CD14-positive monocyte (primary cell): ENCODE measurements at regions not wholly inside any gene's neighbourhood (a gene's known extent, or its start where the extent isn't known, plus 50 kb on each side); places are given as distances from the start of the nearest gene placed in this dataset.

Experiments
- DNase-seq, 3 donors: peaks; one replicate each; pipeline ENCODE4 v3.0.0-alpha.2; 2011 to 2022
- H2AFZ ChIP-seq: 2 replicates; pipeline ENCODE4 v1.6.0; 2012; ENCODE audit warnings: mild to moderate bottlenecking, low read depth, low read length, inconsistent platforms; ENCODE audit not compliant: insufficient read depth, poor library complexity, severe bottlenecking
- H3K27ac ChIP-seq, 2 donors: 1 replicate in 1 of 2; 2 replicates in 1 of 2; pipeline ENCODE4 v1.5.1; 2012 to 2013; ENCODE audit warnings: low read length in 2 of 2, control low read depth in 1 of 2, inconsistent platforms in 1 of 2, low read depth in 1 of 2, mild to moderate bottlenecking in 1 of 2
- H3K27me3 ChIP-seq, 2 donors: one replicate each; pipeline versions ENCODE4 v1.6.0 to v1.6.1; 2011 to 2013; ENCODE audit warnings: low read length in 2 of 2; ENCODE audit not compliant: control insufficient read depth in 2 of 2, insufficient read depth in 2 of 2
- H3K36me3 ChIP-seq, 2 donors: replicated peaks in 1 of 2; 1 replicate in 1 of 2; 2 replicates in 1 of 2; pipeline versions ENCODE4 v1.5.1 to v1.6.1; 2012 to 2013; ENCODE audit warnings: low read length in 2 of 2, control low read depth in 1 of 2, inconsistent platforms in 1 of 2, mild to moderate bottlenecking in 1 of 2; ENCODE audit not compliant: insufficient read depth in 2 of 2, control insufficient read depth in 1 of 2
- H3K4me1 ChIP-seq, 2 donors: 1 replicate in 1 of 2; 2 replicates in 1 of 2; pipeline versions ENCODE4 v1.5.1 to v1.6.1; 2012 to 2013; ENCODE audit warnings: low read length in 2 of 2, control low read depth in 1 of 2, inconsistent platforms in 1 of 2, mild to moderate bottlenecking in 1 of 2, moderate library complexity in 1 of 2; ENCODE audit not compliant: insufficient read depth in 2 of 2, control insufficient read depth in 1 of 2
- H3K4me2 ChIP-seq: replicated peaks from 2 replicates; pipeline ENCODE3; 2012; ENCODE audit warnings: low read length, moderate library complexity, mild to moderate bottlenecking; ENCODE audit not compliant: poor library complexity, severe bottlenecking; ENCODE audit errors: extremely low read depth
- H3K4me3 ChIP-seq, 3 experiments: fragments of 200-600 bp in 1 of 3; sonication (generic) in 1 of 3; replicated peaks in 1 of 3; 1 replicate in 2 of 3; 2 replicates in 1 of 3; pipeline ENCODE4 v1.5.1; 2011 to 2013; ENCODE audit warnings: low read length in 3 of 3, mild to moderate bottlenecking in 3 of 3, control low read depth in 2 of 3, low read depth in 2 of 3, inconsistent platforms in 1 of 3, moderate library complexity in 1 of 3
- H3K79me2 ChIP-seq: 2 replicates; pipeline ENCODE4 v1.6.0; 2012; ENCODE audit warnings: mild to moderate bottlenecking, control low read depth, inconsistent platforms, low read length, moderate library complexity; ENCODE audit not compliant: insufficient read depth
- H3K9ac ChIP-seq: 2 replicates; pipeline ENCODE4 v1.6.0; 2017; ENCODE audit warnings: low read length, mild to moderate bottlenecking; ENCODE audit not compliant: insufficient read depth, poor library complexity, severe bottlenecking
- H3K9me3 ChIP-seq, 2 donors: replicated peaks in 1 of 2; 1 replicate in 1 of 2; 2 replicates in 1 of 2; pipeline versions ENCODE4 v1.5.1 to v1.6.1; 2012 to 2013; ENCODE audit warnings: low read length in 2 of 2, control low read depth in 1 of 2; ENCODE audit not compliant: control insufficient read depth in 1 of 2, insufficient read depth in 1 of 2
- H4K20me1 ChIP-seq: 2 replicates; pipeline ENCODE4 v1.6.0; 2012; ENCODE audit warnings: mild to moderate bottlenecking, low read length, control low read depth, moderate library complexity; ENCODE audit not compliant: insufficient read depth
- H3K27ac Mint-ChIP-seq, 7 donors: one replicate each; pipeline ENCODE4 v1.8.0; 2020; ENCODE audit warnings: mild to moderate bottlenecking in 7 of 7, mixed read lengths in 7 of 7, moderate library complexity in 6 of 7, inconsistent platforms in 2 of 7
- H3K27me3 Mint-ChIP-seq, 3 donors: one replicate each; pipeline ENCODE4 v1.8.0; 2021 to 2022; ENCODE audit warnings: low read depth in 3 of 3, mild to moderate bottlenecking in 3 of 3, mixed read lengths in 3 of 3, moderate library complexity in 3 of 3, inconsistent platforms in 1 of 3
- H3K36me3 Mint-ChIP-seq, 2 donors: one replicate each; pipeline ENCODE4 v1.8.0; 2020; ENCODE audit warnings: mixed read lengths in 2 of 2, inconsistent platforms in 1 of 2, mild to moderate bottlenecking in 1 of 2
- H3K4me1 Mint-ChIP-seq: one replicate; pipeline ENCODE4 v1.8.0; 2020; ENCODE audit warnings: mild to moderate bottlenecking, mixed read lengths
- H3K4me3 Mint-ChIP-seq, 2 donors: one replicate each; pipeline ENCODE4 v1.8.0; 2020; ENCODE audit warnings: mild to moderate bottlenecking in 2 of 2, mixed read lengths in 2 of 2, moderate library complexity in 1 of 2
- H3K9me3 Mint-ChIP-seq, 7 donors: one replicate each; pipeline ENCODE4 v1.8.0; 2020 to 2022; ENCODE audit warnings: mixed read lengths in 7 of 7, mild to moderate bottlenecking in 6 of 7, moderate library complexity in 6 of 7, inconsistent platforms in 2 of 7
- CTCF ChIP-seq: fragments of 200-600 bp; IDR thresholded peaks from one replicate; pipeline ENCODE4 v1.8.0; 2022; ENCODE audit warnings: antibody characterized with exemption, mild to moderate bottlenecking
- WGBS: methylation state at CpG from one replicate; pipeline ENCODE4 v1.1.5; 2013; ENCODE audit warnings: missing lambda C conversion rate; ENCODE audit not compliant: insufficient coverage; 5-methylcytosine and 5-hydroxymethylcytosine counted together
- intact Hi-C, 2 donors: fragments of 100-400 bp; cut with micrococcal nuclease; formaldehyde crosslinking; loops; one replicate each; pipeline versions ENCODE4 v1.15.0 to v1.15.1; 2023

GRCh38 chr5:74465724-74466123 lies 174.8 kb downstream of the ENC1 start:
- no peak overlapping the region for H3K9ac ChIP-seq
- no peaks in the 10 kb centered on the region for H3K79me2 ChIP-seq
- H3K27ac ChIP-seq: no peak overlapping the region
- no peaks in the 10 kb centered on the region for H4K20me1 ChIP-seq
- Mint-ChIP-seq H3K27me3 (peaks cover 0 to 1% (median 0%) of the 10 kb centered on the region in 3 donors), H3K36me3 (no peaks in the 10 kb centered on the region), H3K4me3 (no peak overlapping the region), H3K27ac (peak overlapping the region in 1 of 7 donors; percentile 11), H3K9me3 (no peaks in the 10 kb centered on the region), H3K4me1 (no peaks in the 10 kb centered on the region)
- H3K36me3 ChIP-seq: no peaks in the 10 kb centered on the region
- 86% methylated on average over 2 of the region's 2 CpGs for WGBS
- no peak for TF ChIP-seq CTCF
- no peaks in the 10 kb centered on the region for H3K27me3 ChIP-seq
- H3K9me3 ChIP-seq: no peaks in the 10 kb centered on the region
- H2AFZ ChIP-seq: no peak overlapping the region
- no peak overlapping the region for H3K4me2 ChIP-seq
- no peak overlapping the region for H3K4me3 ChIP-seq
- no peak for DNase-seq
- H3K4me1 ChIP-seq: no peaks in the 10 kb centered on the region
- intact Hi-C loops: no loop called here

DNA sequence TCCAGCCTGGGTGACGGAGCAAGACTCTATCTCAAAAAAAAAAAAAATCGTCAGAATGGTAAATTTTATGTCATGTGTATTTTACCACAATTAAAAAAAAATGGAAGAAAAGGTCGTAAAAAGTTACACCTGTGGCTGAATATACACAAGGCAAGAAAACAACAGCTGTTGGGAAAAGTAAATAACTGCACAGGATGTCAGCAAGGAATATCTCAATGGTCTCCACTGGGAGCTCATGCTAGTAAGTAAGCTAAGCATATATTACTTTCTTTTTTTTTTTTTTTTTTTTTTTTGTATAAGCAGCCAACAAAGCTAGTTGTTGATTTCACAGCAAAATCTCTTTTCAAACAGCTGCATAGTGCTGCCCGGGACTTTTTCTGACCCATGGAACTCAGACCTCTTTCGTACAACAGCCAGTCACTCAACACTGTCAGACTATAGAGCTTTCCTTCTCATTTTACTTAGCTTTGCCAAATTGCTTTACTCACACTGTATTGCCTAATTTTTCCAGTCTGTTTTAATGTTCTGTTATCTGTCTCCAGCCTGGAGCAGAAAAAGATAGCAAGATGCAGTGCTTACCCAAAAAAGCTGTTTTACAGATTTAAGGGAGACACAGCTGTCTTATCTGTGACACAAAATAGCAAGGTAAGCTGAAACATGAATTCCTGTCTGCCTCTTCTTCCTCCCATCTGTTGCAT lies 175.9 kb downstream of the ENC1 start:
- Histone ChIP-seq H3K4me1 (no peaks in the 10 kb centered on the region), H3K27ac (no peak overlapping the region), H3K9me3 (no peaks in the 10 kb centered on the region), H3K4me3 (no peak overlapping the region), H3K4me2 (no peak overlapping the region), H3K27me3 (no peaks in the 10 kb centered on the region), H2AFZ (no peak overlapping the region), H3K79me2 (no peaks in the 10 kb centered on the region), H3K9ac (no peak overlapping the region), H4K20me1 (no peaks in the 10 kb centered on the region), H3K36me3 (no peaks in the 10 kb centered on the region)
- Mint-ChIP-seq H3K27me3 (peaks cover 0 to 1% (median 0%) of the 10 kb centered on the region in 3 donors), H3K9me3 (no peaks in the 10 kb centered on the region), H3K4me3 (no peak overlapping the region), H3K27ac (no peak overlapping the region), H3K4me1 (no peaks in the 10 kb centered on the region), H3K36me3 (no peaks in the 10 kb centered on the region)
- no peak for DNase-seq
- TF ChIP-seq CTCF: no peak
- intact Hi-C loops: no loop called here
- 100% methylated on average over 3 of the region's 5 CpGs for WGBS
